ENCODE measurements at regions not wholly inside any gene's neighbourhood (a gene's known extent, or its start where the extent isn't known, plus 50 kb on each side); places are given as distances from the start of the nearest gene placed in this dataset.
A peak's percentile ranks its signal among the peaks of the same experiment; 100 is the strongest.

DNA sequence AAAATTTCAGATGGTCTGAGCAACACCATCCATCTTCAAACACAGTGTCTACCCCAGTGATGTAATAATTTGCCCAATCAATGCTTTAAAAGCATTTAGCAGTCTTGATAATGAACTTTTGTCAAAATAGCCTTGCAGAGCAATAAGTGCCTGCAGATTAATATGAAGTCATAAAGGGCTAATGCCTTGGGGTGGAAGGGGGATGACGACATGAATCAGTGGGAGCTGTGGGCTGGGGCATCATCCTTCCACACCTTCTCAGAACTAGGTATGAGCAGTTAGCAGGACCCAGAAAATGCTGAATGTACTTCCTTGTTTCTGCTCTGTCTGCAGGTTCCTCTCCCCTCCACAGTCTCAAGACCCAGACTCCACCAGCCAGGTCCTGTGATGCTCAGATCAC, 166.2 kb upstream of the MAFB start:
- in situ Hi-C loops (cut with HindIII; ENCODE audit: extremely low pct_ligation_motif_present, low pct_unique_long_range_greater_than_20kb) (no loop called here), intact Hi-C loops (cut with micrococcal nuclease; ENCODE audit: unreplicated experiment) (no loop called here)
- H3K27ac ChIP-seq (ENCODE audit: extremely low read length, insufficient read depth, low read length), result no peak overlapping the region
- H3K4me1 ChIP-seq (ENCODE audit: insufficient read depth, low read length), result peaks cover 7% of the 10 kb centered on the region; the same call in 1 of the 2 replicates
- H3K4me2 ChIP-seq (ENCODE audit: low read depth, low read length), result no peak overlapping the region
- H4K20me1 ChIP-seq (ENCODE audit: insufficient read depth, low read length), result no peaks in the 10 kb centered on the region
- no peaks in the 10 kb centered on the region for H3K9me3 ChIP-seq (ENCODE audit: low read length)
- H3K9ac ChIP-seq (ENCODE audit: insufficient read depth, low read depth, low read length), result no peak overlapping the region
- TF ChIP-seq BRCA1 (CRISPR knock-in tag; IDR thresholded peaks at IDR 0.05) (no peak), PCBP2 (optimal IDR thresholded peaks at IDR 0.05; ENCODE audit: low read depth, low read length, poor library complexity, severe bottlenecking) (no peak), ZNF296 (CRISPR knock-in tag; conservative IDR thresholded peaks at IDR 0.05) (no peak), ATF7 (IDR thresholded peaks at IDR 0.05) (peak; percentile 58; the same call in 1 of the 2 replicates), ATF7 (CRISPR knock-in tag; IDR thresholded peaks at IDR 0.05) (no peak), KLF13 (CRISPR knock-in tag; IDR thresholded peaks at IDR 0.05) (no peak), IKZF1 (IDR thresholded peaks at IDR 0.05) (no peak), CREB1 (IDR thresholded peaks at IDR 0.05) (peak; percentile 67; the same call in 1 of the 2 replicates), CREB1 (CRISPR knock-in tag; IDR thresholded peaks at IDR 0.05) (no peak)
- TF ChIP-seq, protein P1, sequence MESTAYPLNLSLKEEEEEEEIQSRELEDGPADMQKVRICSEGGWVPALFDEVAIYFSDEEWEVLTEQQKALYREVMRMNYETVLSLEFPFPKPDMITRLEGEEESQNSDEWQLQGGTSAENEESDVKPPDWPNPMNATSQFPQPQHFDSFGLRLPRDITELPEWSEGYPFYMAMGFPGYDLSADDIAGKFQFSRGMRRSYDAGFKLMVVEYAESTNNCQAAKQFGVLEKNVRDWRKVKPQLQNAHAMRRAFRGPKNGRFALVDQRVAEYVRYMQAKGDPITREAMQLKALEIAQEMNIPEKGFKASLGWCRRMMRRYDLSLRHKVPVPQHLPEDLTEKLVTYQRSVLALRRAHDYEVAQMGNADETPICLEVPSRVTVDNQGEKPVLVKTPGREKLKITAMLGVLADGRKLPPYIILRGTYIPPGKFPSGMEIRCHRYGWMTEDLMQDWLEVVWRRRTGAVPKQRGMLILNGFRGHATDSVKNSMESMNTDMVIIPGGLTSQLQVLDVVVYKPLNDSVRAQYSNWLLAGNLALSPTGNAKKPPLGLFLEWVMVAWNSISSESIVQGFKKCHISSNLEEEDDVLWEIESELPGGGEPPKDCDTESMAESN (CRISPR knock-in tag; conservative IDR thresholded peaks at IDR 0.05), result no peak
- POLR2A ChIA-PET, result no interaction called here
- FAIRE-seq (no peak), ATAC-seq (no peak), DNase-seq (ENCODE audit: low spot score) (no peak)
- 22% methylated on average over 1 of the region's 1 CpG for WGBS (ENCODE audit: low lambda C conversion rate)
- BruUV-seq (replicated peaks), result no TSS peak
- CTCF ChIA-PET (ENCODE audit: low intra/inter-chr PET ratio, low total read pairs), result no interaction called here
- no peak overlapping the region for H2AFZ ChIP-seq (ENCODE audit: low read length)
- no peaks in the 10 kb centered on the region for H3K36me3 ChIP-seq (replicated peaks in 1 of 2; ENCODE audit: control insufficient read depth in 1 of 2, insufficient read depth in 2 of 2, low read length in 2 of 2)
- no peaks in the 10 kb centered on the region for H3K79me2 ChIP-seq (ENCODE audit: insufficient read depth, low read length)
- no peak overlapping the region for H3K4me3 ChIP-seq (replicated peaks in 1 of 3; ENCODE audit: insufficient read depth in 1 of 3, low read depth in 2 of 3, low read length in 3 of 3)
- peaks cover 0 to 3% of the 10 kb centered on the region in 2 experiments; a peak in 1 of 5 replicates for H3K27me3 ChIP-seq (ENCODE audit: control insufficient read depth in 1 of 2, insufficient read depth in 2 of 2, low read length in 2 of 2)
